ENCODE measurements at regions not wholly inside any gene's neighbourhood (a gene's known extent, or its start where the extent isn't known, plus 50 kb on each side); places are given as distances from the start of the nearest gene placed in this dataset.

- Histone ChIP-seq H3K36me3 (ENCODE audit: control insufficient read depth in 1 of 2, insufficient read depth in 2 of 2, low read length in 2 of 2) (no peaks in the 10 kb centered on the region), H3K4me3 (ENCODE audit: low read depth in 1 of 2, low read length in 2 of 2) (no peak overlapping the region), H3K9ac (ENCODE audit: low read depth in 1 of 2, low read length in 2 of 2) (no peak overlapping the region), H3K27me3 (ENCODE audit: control insufficient read depth in 1 of 2, insufficient read depth in 2 of 2, low read length in 2 of 2) (no peaks in the 10 kb centered on the region), H3K4me1 (ENCODE audit: control insufficient read depth in 1 of 2, insufficient read depth in 2 of 2, low read length in 2 of 2) (no peaks in the 10 kb centered on the region), H3K9me3 (ENCODE audit: control insufficient read depth in 1 of 2, low read length in 2 of 2) (no peaks in the 10 kb centered on the region), H3K27ac (ENCODE audit: low read depth, low read length) (no peak overlapping the region)
These were observed 143.9 kb upstream of the TBL1X start for GRCh38 chrX:9320940-9321339.

GRCh38 chrX:9324676-9325075 is 140.2 kb upstream of the TBL1X start:
- Histone ChIP-seq H3K9ac (ENCODE audit: low read depth in 1 of 2, low read length in 2 of 2) (no peak overlapping the region), H3K36me3 (ENCODE audit: control insufficient read depth in 1 of 2, insufficient read depth in 2 of 2, low read length in 2 of 2) (no peaks in the 10 kb centered on the region), H3K27ac (ENCODE audit: low read depth, low read length) (no peak overlapping the region), H3K4me3 (ENCODE audit: low read depth in 1 of 2, low read length in 2 of 2) (no peak overlapping the region), H3K4me1 (ENCODE audit: control insufficient read depth in 1 of 2, insufficient read depth in 2 of 2, low read length in 2 of 2) (no peaks in the 10 kb centered on the region), H3K9me3 (ENCODE audit: control insufficient read depth in 1 of 2, low read length in 2 of 2) (no peaks in the 10 kb centered on the region), H3K27me3 (ENCODE audit: control insufficient read depth in 1 of 2, insufficient read depth in 2 of 2, low read length in 2 of 2) (no peaks in the 10 kb centered on the region)

- H3K4me3 ChIP-seq (ENCODE audit: low read depth in 1 of 2, low read length in 2 of 2) = no peak overlapping the region
- no peaks in the 10 kb centered on the region for H3K4me1 ChIP-seq (ENCODE audit: control insufficient read depth in 1 of 2, insufficient read depth in 2 of 2, low read length in 2 of 2)
- H3K27ac ChIP-seq (ENCODE audit: low read depth, low read length) = no peak overlapping the region
- no peaks in the 10 kb centered on the region for H3K9me3 ChIP-seq (ENCODE audit: control insufficient read depth in 1 of 2, low read length in 2 of 2)
- no peaks in the 10 kb centered on the region for H3K27me3 ChIP-seq (ENCODE audit: control insufficient read depth in 1 of 2, insufficient read depth in 2 of 2, low read length in 2 of 2)
- no peak overlapping the region for H3K9ac ChIP-seq (ENCODE audit: low read depth in 1 of 2, low read length in 2 of 2)
- no peaks in the 10 kb centered on the region for H3K36me3 ChIP-seq (ENCODE audit: control insufficient read depth in 1 of 2, insufficient read depth in 2 of 2, low read length in 2 of 2)
These were observed 138.5 kb upstream of the TBL1X start for GRCh38 chrX:9326369-9326768.

GRCh38 chrX:9327086-9327746 is 137.6 kb upstream of the TBL1X start:
- no peaks in the 10 kb centered on the region for H3K36me3 ChIP-seq (ENCODE audit: control insufficient read depth in 1 of 2, insufficient read depth in 2 of 2, low read length in 2 of 2)
- no peaks in the 10 kb centered on the region for H3K27me3 ChIP-seq (ENCODE audit: control insufficient read depth in 1 of 2, insufficient read depth in 2 of 2, low read length in 2 of 2)
- no peak overlapping the region for H3K4me3 ChIP-seq (ENCODE audit: low read depth in 1 of 2, low read length in 2 of 2)
- no peak overlapping the region for H3K27ac ChIP-seq (ENCODE audit: low read depth, low read length)
- no peak overlapping the region for H3K9ac ChIP-seq (ENCODE audit: low read depth in 1 of 2, low read length in 2 of 2)
- H3K4me1 ChIP-seq (ENCODE audit: control insufficient read depth in 1 of 2, insufficient read depth in 2 of 2, low read length in 2 of 2) = no peaks in the 10 kb centered on the region
- H3K9me3 ChIP-seq (ENCODE audit: control insufficient read depth in 1 of 2, low read length in 2 of 2) = no peaks in the 10 kb centered on the region

GRCh38 chrX:9327747-9328145 is 137.1 kb upstream of the TBL1X start:
- no peaks in the 10 kb centered on the region for H3K27me3 ChIP-seq (ENCODE audit: control insufficient read depth in 1 of 2, insufficient read depth in 2 of 2, low read length in 2 of 2)
- no peaks in the 10 kb centered on the region for H3K36me3 ChIP-seq (ENCODE audit: control insufficient read depth in 1 of 2, insufficient read depth in 2 of 2, low read length in 2 of 2)
- no peaks in the 10 kb centered on the region for H3K4me1 ChIP-seq (ENCODE audit: control insufficient read depth in 1 of 2, insufficient read depth in 2 of 2, low read length in 2 of 2)
- H3K9ac ChIP-seq (ENCODE audit: low read depth in 1 of 2, low read length in 2 of 2) = no peak overlapping the region
- H3K9me3 ChIP-seq (ENCODE audit: control insufficient read depth in 1 of 2, low read length in 2 of 2) = no peaks in the 10 kb centered on the region
- H3K27ac ChIP-seq (ENCODE audit: low read depth, low read length) = no peak overlapping the region
- H3K4me3 ChIP-seq (ENCODE audit: low read depth in 1 of 2, low read length in 2 of 2) = no peak overlapping the region

GRCh38 chrX:9329056-9329455 is 135.8 kb upstream of the TBL1X start:
- Histone ChIP-seq H3K9me3 (ENCODE audit: control insufficient read depth in 1 of 2, low read length in 2 of 2) (no peaks in the 10 kb centered on the region), H3K27ac (ENCODE audit: low read depth, low read length) (no peak overlapping the region), H3K4me3 (ENCODE audit: low read depth in 1 of 2, low read length in 2 of 2) (no peak overlapping the region), H3K36me3 (ENCODE audit: control insufficient read depth in 1 of 2, insufficient read depth in 2 of 2, low read length in 2 of 2) (no peaks in the 10 kb centered on the region), H3K9ac (ENCODE audit: low read depth in 1 of 2, low read length in 2 of 2) (no peak overlapping the region), H3K4me1 (ENCODE audit: control insufficient read depth in 1 of 2, insufficient read depth in 2 of 2, low read length in 2 of 2) (no peaks in the 10 kb centered on the region), H3K27me3 (ENCODE audit: control insufficient read depth in 1 of 2, insufficient read depth in 2 of 2, low read length in 2 of 2) (no peaks in the 10 kb centered on the region)

- Histone ChIP-seq H3K4me3 (ENCODE audit: low read depth in 1 of 2, low read length in 2 of 2) (no peak overlapping the region), H3K36me3 (ENCODE audit: control insufficient read depth in 1 of 2, insufficient read depth in 2 of 2, low read length in 2 of 2) (no peaks in the 10 kb centered on the region), H3K9ac (ENCODE audit: low read depth in 1 of 2, low read length in 2 of 2) (no peak overlapping the region), H3K27me3 (ENCODE audit: control insufficient read depth in 1 of 2, insufficient read depth in 2 of 2, low read length in 2 of 2) (no peaks in the 10 kb centered on the region), H3K27ac (ENCODE audit: low read depth, low read length) (no peak overlapping the region), H3K4me1 (ENCODE audit: control insufficient read depth in 1 of 2, insufficient read depth in 2 of 2, low read length in 2 of 2) (no peaks in the 10 kb centered on the region), H3K9me3 (ENCODE audit: control insufficient read depth in 1 of 2, low read length in 2 of 2) (no peaks in the 10 kb centered on the region)
These were observed 134.4 kb upstream of the TBL1X start for GRCh38 chrX:9330249-9330982.

- Histone ChIP-seq H3K9ac (ENCODE audit: low read depth in 1 of 2, low read length in 2 of 2) (no peak overlapping the region), H3K36me3 (ENCODE audit: control insufficient read depth in 1 of 2, insufficient read depth in 2 of 2, low read length in 2 of 2) (no peaks in the 10 kb centered on the region), H3K27me3 (ENCODE audit: control insufficient read depth in 1 of 2, insufficient read depth in 2 of 2, low read length in 2 of 2) (no peaks in the 10 kb centered on the region), H3K4me3 (ENCODE audit: low read depth in 1 of 2, low read length in 2 of 2) (no peak overlapping the region), H3K9me3 (ENCODE audit: control insufficient read depth in 1 of 2, low read length in 2 of 2) (no peaks in the 10 kb centered on the region), H3K27ac (ENCODE audit: low read depth, low read length) (no peak overlapping the region), H3K4me1 (ENCODE audit: control insufficient read depth in 1 of 2, insufficient read depth in 2 of 2, low read length in 2 of 2) (no peaks in the 10 kb centered on the region)
These were observed 130.8 kb upstream of the TBL1X start for GRCh38 chrX:9333873-9334560.

- Histone ChIP-seq H3K9ac (ENCODE audit: low read depth in 1 of 2, low read length in 2 of 2) (no peak overlapping the region), H3K36me3 (ENCODE audit: control insufficient read depth in 1 of 2, insufficient read depth in 2 of 2, low read length in 2 of 2) (no peaks in the 10 kb centered on the region), H3K27ac (ENCODE audit: low read depth, low read length) (no peak overlapping the region), H3K4me1 (ENCODE audit: control insufficient read depth in 1 of 2, insufficient read depth in 2 of 2, low read length in 2 of 2) (peaks cover 0 to under 1% of the 10 kb centered on the region in 2 donors), H3K4me3 (ENCODE audit: low read depth in 1 of 2, low read length in 2 of 2) (no peak overlapping the region), H3K27me3 (ENCODE audit: control insufficient read depth in 1 of 2, insufficient read depth in 2 of 2, low read length in 2 of 2) (no peaks in the 10 kb centered on the region), H3K9me3 (ENCODE audit: control insufficient read depth in 1 of 2, low read length in 2 of 2) (no peaks in the 10 kb centered on the region)
These were observed 129.6 kb upstream of the TBL1X start for GRCh38 chrX:9335251-9335650.

GRCh38 chrX:9336456-9336855 is 128.4 kb upstream of the TBL1X start:
- no peaks in the 10 kb centered on the region for H3K36me3 ChIP-seq (ENCODE audit: control insufficient read depth in 1 of 2, insufficient read depth in 2 of 2, low read length in 2 of 2)
- no peaks in the 10 kb centered on the region for H3K27me3 ChIP-seq (ENCODE audit: control insufficient read depth in 1 of 2, insufficient read depth in 2 of 2, low read length in 2 of 2)
- H3K4me1 ChIP-seq (ENCODE audit: control insufficient read depth in 1 of 2, insufficient read depth in 2 of 2, low read length in 2 of 2) = peaks cover 0 to 9% of the 10 kb centered on the region in 2 donors
- H3K4me3 ChIP-seq (ENCODE audit: low read depth in 1 of 2, low read length in 2 of 2) = no peak overlapping the region
- no peak overlapping the region for H3K9ac ChIP-seq (ENCODE audit: low read depth in 1 of 2, low read length in 2 of 2)
- H3K27ac ChIP-seq (ENCODE audit: low read depth, low read length) = no peak overlapping the region
- no peaks in the 10 kb centered on the region for H3K9me3 ChIP-seq (ENCODE audit: control insufficient read depth in 1 of 2, low read length in 2 of 2)

Measured in duodenal mucosa (tissue), 2 donors.